K562 (cell line): ENCODE measurements at regions not wholly inside any gene's neighbourhood (a gene's known extent, or its start where the extent isn't known, plus 50 kb on each side); places are given as distances from the start of the nearest gene placed in this dataset.

Source experiments
- ATAC-seq: fragments of 200-7000 bp; cut with Tn5 transposase; 3 replicates; pipeline ENCODE4 v1.9.1; 2020; ENCODE audit warnings: moderate library complexity
- BruUV-seq: library from RNA; stranded (reverse); fragments of 400-500 nt; replicated peaks from 2 replicates; lab custom pipeline; 2021; lab: Mats Ljungman, UMichigan
- CTCF ChIA-PET: fragments of 300-600 bp; formaldehyde crosslinking; extraction: SDS; loops from one replicate; lab custom pipeline; 2021; ENCODE audit warnings: low intra/inter-chr PET ratio; lab: Yijun Ruan, JAX
- POLR2A ChIA-PET: fragments of 300-600, 350-650 bp; sonication (Branson Sonifier 250); formaldehyde crosslinking; extraction: SDS; loops from one replicate; lab custom pipeline; 2021; ENCODE audit warnings: antibody characterized with exemption, inconsistent platforms; lab: Yijun Ruan, JAX
- DNase-seq, 4 experiments: peaks; one replicate each; pipeline versions ENCODE4 v3.0.0 to v3.0.0-alpha.2; 2011 to 2018; ENCODE audit warnings: low spot score in 3 of 4, mixed read lengths in 3 of 4; ENCODE audit errors: extremely low read depth in 1 of 4
- FAIRE-seq: peaks from 2 replicates; lab custom pipeline; 2011; peaks lifted over from hg19 to GRCh38; lab: Jason Lieb, UNC
- H2AFZ ChIP-seq: 2 replicates; pipeline ENCODE4 v1.6.0; 2011; ENCODE audit warnings: low read depth, low read length, control low read depth, inconsistent platforms
- H3K27ac ChIP-seq: fragments of 200-600 bp; 3 replicates; pipeline ENCODE4 v1.8.0; 2011; ENCODE audit warnings: low read depth, mild to moderate bottlenecking, control low read depth, inconsistent platforms, low read length, moderate library complexity, mixed read lengths; ENCODE audit errors: extremely low read depth
- H3K27me3 ChIP-seq, 2 experiments: fragments of 300-600 bp in 1 of 2; 2 replicates in 1 of 2; 3 replicates in 1 of 2; pipeline versions ENCODE4 v1.6.0 to v1.8.0; 2011; ENCODE audit warnings: inconsistent platforms in 2 of 2, low read length in 2 of 2, mild to moderate bottlenecking in 1 of 2, mixed read lengths in 1 of 2, moderate library complexity in 1 of 2; ENCODE audit not compliant: control insufficient read depth in 2 of 2, insufficient read depth in 2 of 2
- H3K36me3 ChIP-seq: fragments of 300-600 bp; 3 replicates; pipeline ENCODE4 v1.8.0; 2011; ENCODE audit warnings: mild to moderate bottlenecking, low read length, inconsistent platforms; ENCODE audit not compliant: control insufficient read depth, insufficient read depth
- H3K4me1 ChIP-seq, 2 experiments: fragments of 200-600 bp in 1 of 2; replicated peaks in 1 of 2; 2 replicates in 1 of 2; 3 replicates in 1 of 2; pipeline versions ENCODE4 v1.5.1 to v1.8.0; 2011; ENCODE audit warnings: inconsistent platforms in 2 of 2, low read length in 2 of 2, mild to moderate bottlenecking in 1 of 2, mixed read lengths in 1 of 2, moderate library complexity in 1 of 2; ENCODE audit not compliant: control insufficient read depth in 2 of 2, insufficient read depth in 2 of 2
- H3K4me2 ChIP-seq: 2 replicates; pipeline ENCODE4 v1.6.1; 2011; ENCODE audit warnings: low read length, control low read depth, inconsistent platforms, mixed read lengths; ENCODE audit not compliant: insufficient read depth
- H3K4me3 ChIP-seq: fragments of 200-600 bp; sonication (generic), shearing (Covaris generic); 2 replicates; pipeline ENCODE4 v1.5.1; 2016; ENCODE audit warnings: control low read depth, inconsistent platforms
- H3K79me2 ChIP-seq: fragments of 200-600 bp; 3 replicates; pipeline ENCODE4 v1.8.0; 2011; ENCODE audit warnings: low read length, inconsistent platforms; ENCODE audit not compliant: control insufficient read depth, insufficient read depth
- H3K9ac ChIP-seq, 2 experiments: 2 replicates each; pipeline versions ENCODE4 v1.6.0 to v1.6.1; 2011; ENCODE audit warnings: low read depth in 2 of 2, low read length in 2 of 2, control low read depth in 1 of 2, inconsistent platforms in 1 of 2, mild to moderate bottlenecking in 1 of 2, mixed read lengths in 1 of 2; ENCODE audit not compliant: insufficient read depth in 1 of 2
- H3K9me1 ChIP-seq: one replicate; pipeline ENCODE4 v1.6.0; 2011; ENCODE audit warnings: inconsistent platforms, mild to moderate bottlenecking, low read length, moderate library complexity; ENCODE audit not compliant: control insufficient read depth, insufficient read depth
- H3K9me3 ChIP-seq: replicated peaks from 2 replicates; pipeline ENCODE4 v1.5.1; 2011; ENCODE audit warnings: low read depth, low read length, inconsistent platforms; ENCODE audit not compliant: control insufficient read depth, insufficient read depth
- H4K20me1 ChIP-seq: replicated peaks from 2 replicates; pipeline ENCODE4 v1.6.1; 2011; ENCODE audit warnings: low read length, inconsistent platforms, mixed read lengths; ENCODE audit not compliant: control insufficient read depth, insufficient read depth
- HDAC2 ChIP-seq: fragments of 450-650 bp; IDR thresholded peaks from 2 replicates; pipeline ENCODE4 v1.6.1; 2016; ENCODE audit warnings: mild to moderate bottlenecking
- HNRNPUL1 ChIP-seq: fragments of 200-400 bp; formaldehyde crosslinking; IDR thresholded peaks from 2 replicates; pipeline ENCODE4 v1.6.1; 2017; ENCODE audit warnings: low read length
- JUN ChIP-seq, 2 experiments: sonication (generic) in 1 of 2; formaldehyde crosslinking in 1 of 2; IDR thresholded peaks; 2 replicates each; pipeline versions ENCODE4 v1.6.1 to v1.8.0; 2012 to 2022; ENCODE audit warnings: borderline replicate concordance in 2 of 2, mild to moderate bottlenecking in 2 of 2, improper control_type of control experiment in 1 of 2, low read depth in 1 of 2, low read length in 1 of 2, missing genetic modification reagents in 1 of 2
- NFIC ChIP-seq: fragments of 450-650 bp; IDR thresholded peaks from 2 replicates; pipeline ENCODE4 v1.6.1; 2017; ENCODE audit warnings: mild to moderate bottlenecking, inconsistent platforms
- RFX5 ChIP-seq: IDR thresholded peaks from 2 replicates; pipeline ENCODE4 v1.6.1; 2011; ENCODE audit warnings: low read depth, mild to moderate bottlenecking, improper control_type of control experiment, low read length
- WGBS: fragments of 100-300 bp; shearing (Covaris generic); methylation state at CpG from one replicate; pipeline ENCODE4 v1.1.6; 2016; ENCODE audit warnings: low coverage, mixed read lengths; ENCODE audit not compliant: insufficient coverage; ENCODE audit errors: missing lambda C conversion rate; 5-methylcytosine and 5-hydroxymethylcytosine counted together
- in situ Hi-C: fragments of 300-500 bp; cut with MboI; formaldehyde crosslinking; loops from 4 replicates; pipeline ENCODE4 v1.15.0; 2018; ENCODE audit warnings: inconsistent platforms, mixed read lengths
- intact Hi-C: fragments of 100-400 bp; cut with micrococcal nuclease; formaldehyde crosslinking; loops from 2 replicates; pipeline ENCODE4 v1.14.2; 2022
- TF ChIP-seq, protein P1 (sequence below): fragments of 450-650 bp; formaldehyde crosslinking; IDR thresholded peaks from 2 replicates; pipeline ENCODE4 v1.4.0; 2022; ENCODE audit warnings: mild to moderate bottlenecking, moderate library complexity

DNA sequence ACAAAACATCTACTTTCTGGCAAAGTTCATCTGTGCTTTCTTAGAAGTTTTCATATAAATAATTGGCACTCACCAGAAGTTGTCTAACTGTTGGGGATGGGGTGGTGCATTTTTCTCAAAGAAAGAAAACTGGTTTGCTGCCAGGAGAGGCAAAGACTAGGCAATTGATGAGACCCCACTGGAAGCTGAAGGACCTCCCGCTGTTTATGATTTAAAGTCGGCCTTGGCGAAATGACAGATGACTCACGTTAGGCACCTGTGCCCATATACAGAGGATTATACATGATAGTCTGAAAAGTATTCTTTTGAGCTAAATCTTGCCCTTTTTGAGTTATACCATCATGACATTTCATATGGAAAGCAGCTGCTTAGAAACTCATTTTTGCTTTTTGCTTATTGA lies 193.0 kb upstream of the ZFHX3 start:
- ChIA-PET POLR2A (no interaction called here), CTCF (no interaction called here)
- no peak for ATAC-seq
- H3K4me2 ChIP-seq = no peak overlapping the region
- H3K9me3 ChIP-seq = no peaks in the 10 kb centered on the region
- no TSS peak for BruUV-seq
- H3K36me3 ChIP-seq = no peaks in the 10 kb centered on the region
- no peaks in the 10 kb centered on the region for H3K9me1 ChIP-seq
- no peak overlapping the region for H2AFZ ChIP-seq
- intact Hi-C loops = no loop called here
- in situ Hi-C loops = no loop called here
- no peaks in the 10 kb centered on the region for H3K79me2 ChIP-seq
- TF ChIP-seq JUN (IDR thresholded peaks at IDR 0.05; ENCODE audit: borderline replicate concordance, low read depth, low read length) (no peak), JUN (CRISPR knock-in tag; IDR thresholded peaks at IDR 0.05; ENCODE audit: borderline replicate concordance) (no peak)
- H3K4me1 ChIP-seq = no peaks in the 10 kb centered on the region
- WGBS = 0% methylated on average over 4 of the region's 4 CpGs
- DNase-seq = no peak
- no peak overlapping the region for H3K4me3 ChIP-seq
- FAIRE-seq = no peak
- no peaks in the 10 kb centered on the region; a peak in 2 of 5 replicates for H3K27me3 ChIP-seq
- H3K27ac ChIP-seq = no peak overlapping the region
- H4K20me1 ChIP-seq = no peaks in the 10 kb centered on the region
- H3K9ac ChIP-seq = no peak overlapping the region

DNA sequence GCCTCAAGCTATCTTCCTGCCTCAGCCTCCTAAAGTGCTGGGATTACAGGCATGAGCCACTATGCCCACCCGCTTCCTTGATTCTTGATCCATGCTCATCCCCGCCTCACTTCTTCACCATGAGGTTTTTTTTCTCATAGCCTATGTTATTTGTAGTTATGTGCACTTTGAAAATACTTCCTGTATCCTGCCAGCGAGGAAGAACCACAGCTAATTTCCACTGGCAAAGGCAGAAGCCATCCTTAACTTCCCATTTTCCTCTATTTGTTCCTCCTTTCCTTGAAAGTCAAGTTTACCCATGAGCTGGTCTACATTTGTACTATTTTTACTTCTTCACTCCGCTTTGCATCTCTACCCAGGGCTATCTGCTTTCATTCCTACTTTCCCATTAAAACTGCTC lies 189.7 kb upstream of the ZFHX3 start:
- no peaks in the 10 kb centered on the region for H4K20me1 ChIP-seq

More for the DNA sequence above, 189.7 kb upstream of the ZFHX3 start:
- no peak for DNase-seq
- ATAC-seq = no peak
- Histone ChIP-seq H3K27ac (no peak overlapping the region), H3K9me1 (no peaks in the 10 kb centered on the region), H3K4me2 (no peak overlapping the region), H3K4me1 (no peaks in the 10 kb centered on the region), H2AFZ (no peak overlapping the region), H3K9me3 (no peaks in the 10 kb centered on the region), H3K9ac (no peak overlapping the region), H3K4me3 (no peak overlapping the region), H3K27me3 (peaks cover 3 to 9% of the 10 kb centered on the region in 2 experiments; a peak in 4 of 5 replicates), H3K36me3 (no peaks in the 10 kb centered on the region), H3K79me2 (no peaks in the 10 kb centered on the region)
- in situ Hi-C loops = no loop called here
- ChIA-PET CTCF (no interaction called here), POLR2A (no interaction called here)
- no peak for TF ChIP-seq HDAC2
- TF ChIP-seq NFIC = no peak
- TF ChIP-seq HNRNPUL1 = no peak
- TF ChIP-seq RFX5 = no peak
- TF ChIP-seq, protein P1, sequence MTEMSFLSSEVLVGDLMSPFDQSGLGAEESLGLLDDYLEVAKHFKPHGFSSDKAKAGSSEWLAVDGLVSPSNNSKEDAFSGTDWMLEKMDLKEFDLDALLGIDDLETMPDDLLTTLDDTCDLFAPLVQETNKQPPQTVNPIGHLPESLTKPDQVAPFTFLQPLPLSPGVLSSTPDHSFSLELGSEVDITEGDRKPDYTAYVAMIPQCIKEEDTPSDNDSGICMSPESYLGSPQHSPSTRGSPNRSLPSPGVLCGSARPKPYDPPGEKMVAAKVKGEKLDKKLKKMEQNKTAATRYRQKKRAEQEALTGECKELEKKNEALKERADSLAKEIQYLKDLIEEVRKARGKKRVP (CRISPR knock-in tag) = no peak
- 2% methylated on average over 4 of the region's 4 CpGs for WGBS
- intact Hi-C loops = no loop called here
- no TSS peak for BruUV-seq
- FAIRE-seq = no peak
